Glutamatergic neuron (in vitro differentiated cells): ENCODE measurements at regions not wholly inside any gene's neighbourhood (a gene's known extent, or its start where the extent isn't known, plus 50 kb on each side); places are given as distances from the start of the nearest gene placed in this dataset.

Experiments
- DNase-seq: peaks from one replicate; pipeline ENCODE4 v3.0.0; 2022
- H3K27ac Mint-ChIP-seq: one replicate; pipeline ENCODE4 v1.8.0; 2020; ENCODE audit warnings: mild to moderate bottlenecking, mixed read lengths, inconsistent platforms; ENCODE audit not compliant: unreplicated experiment
- H3K27me3 Mint-ChIP-seq: one replicate; pipeline ENCODE4 v1.8.0; 2020; ENCODE audit warnings: mild to moderate bottlenecking, moderate library complexity, mixed read lengths, inconsistent platforms; ENCODE audit not compliant: unreplicated experiment
- H3K36me3 Mint-ChIP-seq: one replicate; pipeline ENCODE4 v1.8.0; 2020; ENCODE audit warnings: mild to moderate bottlenecking, mixed read lengths, inconsistent platforms; ENCODE audit not compliant: unreplicated experiment
- H3K4me1 Mint-ChIP-seq: one replicate; pipeline ENCODE4 v1.8.0; 2020; ENCODE audit warnings: mild to moderate bottlenecking, low read depth, mixed read lengths, inconsistent platforms; ENCODE audit not compliant: unreplicated experiment
- H3K4me3 Mint-ChIP-seq: one replicate; pipeline ENCODE4 v1.8.0; 2020; ENCODE audit warnings: mild to moderate bottlenecking, mixed read lengths, inconsistent platforms; ENCODE audit not compliant: unreplicated experiment
- H3K9me3 Mint-ChIP-seq: one replicate; pipeline ENCODE4 v1.8.0; 2020; ENCODE audit warnings: mild to moderate bottlenecking, moderate library complexity, mixed read lengths, inconsistent platforms; ENCODE audit not compliant: unreplicated experiment
- CTCF ChIP-seq: fragments of 200-600 bp; sonication (generic); IDR thresholded peaks from one replicate; pipeline ENCODE4 v1.5.0; 2021; ENCODE audit not compliant: partially characterized antibody, unreplicated experiment

GRCh38 chr6:117167520-117168271, 97.7 kb upstream of the VGLL2 start:
- Mint-ChIP-seq H3K27me3 (no peaks in the 10 kb centered on the region), H3K36me3 (no peaks in the 10 kb centered on the region), H3K27ac (no peak overlapping the region), H3K4me3 (no peak overlapping the region), H3K4me1 (peaks cover 2% of the 10 kb centered on the region), H3K9me3 (peaks cover 2% of the 10 kb centered on the region)
- TF ChIP-seq CTCF: no peak
- DNase-seq: no peak

DNA sequence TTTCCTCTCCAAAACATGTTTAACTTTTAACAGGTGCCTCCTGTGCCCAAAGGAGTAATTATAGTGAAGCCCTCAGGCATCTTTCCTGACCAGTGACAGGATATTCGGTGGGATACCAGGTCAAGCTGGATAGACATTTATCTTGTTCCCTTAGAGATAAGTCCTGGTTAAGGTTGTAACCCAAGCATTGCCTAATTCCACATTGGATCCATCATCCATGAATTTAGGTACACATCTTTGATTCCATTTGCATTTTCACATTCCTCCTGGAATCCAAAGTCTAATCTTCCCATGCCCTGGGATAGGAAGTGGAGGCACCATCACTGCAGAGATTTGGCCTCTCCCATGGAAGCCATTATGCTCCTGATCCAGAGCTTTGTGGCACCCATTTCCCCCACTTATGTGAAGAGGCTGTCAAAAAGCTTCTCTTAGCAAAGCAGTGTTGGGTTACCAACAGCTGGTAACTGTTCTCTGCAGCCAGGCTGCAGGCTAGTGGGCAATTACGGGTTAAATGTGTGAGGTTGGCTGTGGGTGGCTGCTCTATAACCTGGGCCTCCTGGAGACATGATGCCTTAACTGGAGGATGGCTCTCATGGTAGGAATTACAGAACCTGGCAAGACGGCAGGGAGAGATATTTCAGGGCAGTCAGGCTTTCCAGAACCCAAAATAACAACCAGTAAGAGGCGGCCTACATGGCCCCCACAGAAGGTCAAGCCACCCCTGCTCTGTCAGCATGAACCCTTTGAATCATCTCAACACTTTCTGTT, 96.9 kb upstream of the VGLL2 start:
- Mint-ChIP-seq H3K4me1 (peaks cover 2% of the 10 kb centered on the region), H3K27ac (no peak overlapping the region)

DNA sequence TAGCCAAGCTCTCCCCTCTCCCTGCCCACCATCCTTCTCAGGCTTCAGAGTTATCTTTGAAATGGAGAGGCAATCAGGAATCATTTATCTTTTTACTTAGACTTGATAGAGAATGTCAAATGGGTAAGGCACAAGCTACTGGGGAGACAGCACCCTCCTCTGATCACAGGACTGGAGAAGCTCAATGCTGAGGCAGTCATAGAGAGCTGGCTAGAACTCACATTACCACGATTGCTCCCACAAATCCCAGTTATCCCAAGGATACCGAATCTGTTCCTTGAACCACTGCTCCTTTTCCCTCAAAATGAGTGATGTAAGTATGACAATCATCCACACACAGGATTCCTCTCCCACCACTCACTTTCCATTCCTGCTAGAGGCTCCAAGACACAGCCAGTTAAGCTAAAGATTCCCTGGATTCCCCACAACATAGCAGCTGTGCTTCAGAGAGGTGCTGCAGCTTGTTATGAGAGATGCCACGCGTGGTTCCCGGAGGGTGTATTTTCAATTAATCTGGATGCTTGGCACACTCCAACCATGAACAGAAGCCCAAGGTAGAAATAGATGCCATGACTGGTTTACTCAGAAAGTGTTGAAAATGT, 96.2 kb upstream of the VGLL2 start:
- Mint-ChIP-seq H3K4me3 (no peak overlapping the region), H3K4me1 (peaks cover 2% of the 10 kb centered on the region), H3K9me3 (peaks cover 2% of the 10 kb centered on the region), H3K27me3 (no peaks in the 10 kb centered on the region), H3K36me3 (no peaks in the 10 kb centered on the region), H3K27ac (no peak overlapping the region)
- no peak for TF ChIP-seq CTCF
- no peak for DNase-seq

More for the DNA sequence above, 96.9 kb upstream of the VGLL2 start:
- H3K4me3 Mint-ChIP-seq: no peak overlapping the region
- H3K9me3 Mint-ChIP-seq: peaks cover 2% of the 10 kb centered on the region
- no peaks in the 10 kb centered on the region for H3K36me3 Mint-ChIP-seq
- DNase-seq: no peak
- TF ChIP-seq CTCF: no peak
- no peaks in the 10 kb centered on the region for H3K27me3 Mint-ChIP-seq

DNA sequence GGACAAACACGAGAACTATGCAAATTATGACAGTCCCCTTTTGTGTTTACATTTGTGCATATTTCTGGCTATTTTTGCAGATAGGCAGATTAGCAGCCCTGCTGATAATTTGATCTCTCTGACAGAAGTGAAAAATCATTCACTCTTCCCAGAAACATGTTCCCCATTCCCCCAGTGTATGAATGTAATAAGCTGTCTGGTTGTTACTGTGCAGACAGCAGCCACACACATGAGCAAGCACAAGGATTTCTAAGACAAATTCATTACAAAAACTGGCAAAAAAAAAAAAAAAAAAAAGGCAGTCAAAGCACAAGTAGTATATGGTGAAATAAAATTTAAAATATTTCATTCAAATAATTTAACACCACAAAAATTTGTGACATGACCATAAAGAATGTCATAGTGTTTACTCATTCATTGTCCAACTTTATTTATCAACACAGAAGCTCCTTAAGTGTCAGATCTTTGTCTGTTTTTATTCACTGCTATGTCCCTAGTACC, 95.5 kb upstream of the VGLL2 start:
- Mint-ChIP-seq H3K27me3 (no peaks in the 10 kb centered on the region), H3K4me1 (peaks cover 2% of the 10 kb centered on the region), H3K36me3 (no peaks in the 10 kb centered on the region), H3K4me3 (no peak overlapping the region), H3K27ac (no peak overlapping the region), H3K9me3 (peaks cover 2% of the 10 kb centered on the region)
- no peak for DNase-seq
- no peak for TF ChIP-seq CTCF
